H1 (cell line): ENCODE measurements at regions not wholly inside any gene's neighbourhood (a gene's known extent, or its start where the extent isn't known, plus 50 kb on each side); places are given as distances from the start of the nearest gene placed in this dataset.

ENCODE experiments used
- CTCF ChIA-PET: fragments of 300-600 bp; sonication (Branson Sonifier 250); formaldehyde crosslinking; loops from one replicate; lab custom pipeline; 2021; ENCODE audit not compliant: partially characterized antibody; lab: Charles Lee
- POLR2A ChIA-PET: fragments of 300-600 bp; sonication (Branson Sonifier 250); formaldehyde crosslinking; loops from one replicate; lab custom pipeline; 2021; ENCODE audit warnings: inconsistent platforms; ENCODE audit not compliant: partially characterized antibody; lab: Charles Lee
- DNase-seq, 2 experiments: peaks; one replicate each; pipeline versions ENCODE4 v3.0.0 to v3.0.0-alpha.2; 2010 to 2022; ENCODE audit warnings: low spot score in 2 of 2, low read depth in 1 of 2, mixed read lengths in 1 of 2
- FAIRE-seq: peaks from 2 replicates; lab custom pipeline; 2011; peaks lifted over from hg19 to GRCh38; lab: Jason Lieb, UNC
- H2AFZ ChIP-seq: 2 replicates; pipeline ENCODE4 v1.8.1; 2012; ENCODE audit warnings: low read length, inconsistent platforms
- H2AK5ac ChIP-seq: 2 replicates; pipeline ENCODE4 v1.6.1; 2013; ENCODE audit warnings: low read depth, low read length
- H2BK120ac ChIP-seq: replicated peaks from 2 replicates; pipeline ENCODE3; 2013; ENCODE audit warnings: low read depth, low read length, inconsistent platforms
- H2BK12ac ChIP-seq: 2 replicates; pipeline ENCODE4 v1.6.1; 2013; ENCODE audit warnings: low read depth, low read length
- H2BK15ac ChIP-seq: 2 replicates; pipeline ENCODE4 v1.6.1; 2013; ENCODE audit warnings: low read length
- H2BK20ac ChIP-seq: 2 replicates; pipeline ENCODE4 v1.6.1; 2013; ENCODE audit warnings: low read length
- H2BK5ac ChIP-seq: 2 replicates; pipeline ENCODE4 v1.6.1; 2013; ENCODE audit warnings: low read depth, low read length
- H3K14ac ChIP-seq: 2 replicates; pipeline ENCODE4 v1.6.1; 2013; ENCODE audit warnings: inconsistent platforms; ENCODE audit not compliant: insufficient read length
- H3K18ac ChIP-seq: 2 replicates; pipeline ENCODE4 v1.6.1; 2013; ENCODE audit warnings: low read length; ENCODE audit errors: extremely low read depth
- H3K23ac ChIP-seq: 2 replicates; pipeline ENCODE4 v1.6.1; 2013; ENCODE audit warnings: inconsistent platforms; ENCODE audit not compliant: insufficient read length
- H3K23me2 ChIP-seq: 2 replicates; pipeline ENCODE4 v1.6.1; 2013; ENCODE audit warnings: low read depth, low read length
- H3K27ac ChIP-seq: 2 replicates; pipeline ENCODE4 v1.6.1; 2011; ENCODE audit warnings: low read depth, low read length, inconsistent platforms
- H3K27me3 ChIP-seq, 4 experiments: replicated peaks in 1 of 4; 1 replicate in 1 of 4; 2 replicates in 3 of 4; pipeline versions ENCODE4 v1.6.1 to v1.8.1; 2011 to 2013; ENCODE audit warnings: low read length in 3 of 4, mild to moderate bottlenecking in 3 of 4, inconsistent platforms in 2 of 4, mixed read lengths in 2 of 4, moderate library complexity in 1 of 4; ENCODE audit not compliant: control insufficient read depth in 3 of 4, insufficient read depth in 3 of 4; ENCODE audit errors: extremely low read depth in 1 of 4
- H3K36me3 ChIP-seq, 4 experiments: 2 replicates each; pipeline versions ENCODE4 v1.6.1 to v1.8.1; 2011 to 2013; ENCODE audit warnings: mild to moderate bottlenecking in 4 of 4, low read length in 3 of 4, moderate library complexity in 2 of 4, control low read depth in 1 of 4, inconsistent platforms in 1 of 4; ENCODE audit not compliant: insufficient read depth in 4 of 4, control insufficient read depth in 2 of 4
- H3K4ac ChIP-seq: replicated peaks from 2 replicates; pipeline ENCODE3; 2013; ENCODE audit warnings: low read length, low read depth, mixed read lengths, inconsistent platforms; ENCODE audit not compliant: insufficient read length
- H3K4me1 ChIP-seq, 4 experiments: replicated peaks in 1 of 4; 1 replicate in 1 of 4; 2 replicates in 3 of 4; pipeline versions ENCODE4 v1.6.1 to v1.8.1; 2011 to 2013; ENCODE audit warnings: low read length in 3 of 4, inconsistent platforms in 2 of 4, mixed read lengths in 1 of 4; ENCODE audit not compliant: insufficient read depth in 4 of 4, control insufficient read depth in 3 of 4
- H3K4me2 ChIP-seq, 2 experiments: 2 replicates each; pipeline versions ENCODE4 v1.6.1 to v1.8.1; 2011 to 2013; ENCODE audit warnings: low read depth in 2 of 2, low read length in 2 of 2, control low read depth in 1 of 2, inconsistent platforms in 1 of 2, mild to moderate bottlenecking in 1 of 2; ENCODE audit not compliant: insufficient read depth in 1 of 2
- H3K4me3 ChIP-seq, 4 experiments: fragments of 200-600, 300-600 bp in 1 of 4; sonication (generic), shearing (Covaris generic), sonication (Bioruptor Twin) in 1 of 4; 2 replicates each; pipeline versions ENCODE4 v1.5.1 to v1.8.1; 2011 to 2016; ENCODE audit warnings: low read length in 4 of 4, low read depth in 3 of 4, control low read depth in 2 of 4, inconsistent platforms in 2 of 4, mild to moderate bottlenecking in 2 of 4, mixed read lengths in 1 of 4, moderate library complexity in 1 of 4; ENCODE audit not compliant: insufficient read depth in 2 of 4; ENCODE audit errors: extremely low read depth in 1 of 4
- H3K56ac ChIP-seq: replicated peaks from 2 replicates; pipeline ENCODE3; 2013; ENCODE audit warnings: low read depth, mild to moderate bottlenecking, mixed read lengths, low read length, inconsistent platforms; ENCODE audit not compliant: insufficient read length
- H3K79me1 ChIP-seq: 2 replicates; pipeline ENCODE4 v1.6.1; 2013; ENCODE audit warnings: low read depth, low read length, control low read depth
- H3K79me2 ChIP-seq, 2 experiments: 2 replicates each; pipeline versions ENCODE4 v1.6.1 to v1.8.1; 2012 to 2013; ENCODE audit warnings: low read length in 2 of 2, mild to moderate bottlenecking in 2 of 2, inconsistent platforms in 1 of 2; ENCODE audit not compliant: insufficient read depth in 2 of 2, control insufficient read depth in 1 of 2
- H3K9ac ChIP-seq, 4 experiments: replicated peaks in 1 of 4; 1 replicate in 1 of 4; 2 replicates in 3 of 4; pipeline versions ENCODE4 v1.6.1 to v1.8.1; 2011 to 2013; ENCODE audit warnings: low read depth in 3 of 4, low read length in 3 of 4, control low read depth in 2 of 4, mild to moderate bottlenecking in 2 of 4, moderate library complexity in 2 of 4, inconsistent platforms in 1 of 4; ENCODE audit errors: extremely low read depth in 1 of 4
- H3K9me3 ChIP-seq, 2 experiments: 2 replicates each; pipeline versions ENCODE4 v1.6.1 to v1.8.1; 2012 to 2013; ENCODE audit warnings: mild to moderate bottlenecking in 2 of 2, moderate library complexity in 2 of 2, control low read depth in 1 of 2, inconsistent platforms in 1 of 2, low read depth in 1 of 2, low read length in 1 of 2, mixed read lengths in 1 of 2; ENCODE audit not compliant: insufficient read depth in 2 of 2
- H4K20me1 ChIP-seq, 2 experiments: replicated peaks in 1 of 2; 2 replicates each; pipeline versions ENCODE3 to v1.8.1; 2011 to 2013; ENCODE audit warnings: inconsistent platforms in 2 of 2, low read length in 2 of 2, mild to moderate bottlenecking in 1 of 2; ENCODE audit not compliant: insufficient read depth in 2 of 2, control insufficient read depth in 1 of 2
- H4K5ac ChIP-seq: 2 replicates; pipeline ENCODE4 v1.6.1; 2013; ENCODE audit warnings: low read length, low read depth, mixed read lengths, inconsistent platforms; ENCODE audit not compliant: insufficient read length
- H4K8ac ChIP-seq: 2 replicates; pipeline ENCODE4 v1.8.0; 2013; ENCODE audit warnings: mild to moderate bottlenecking, moderate library complexity, low read length, inconsistent platforms; ENCODE audit not compliant: insufficient read depth; ENCODE audit errors: extremely low read depth
- H4K91ac ChIP-seq: replicated peaks from 2 replicates; pipeline ENCODE3; 2013; ENCODE audit warnings: low read length, mixed read lengths, inconsistent platforms; ENCODE audit not compliant: insufficient read length
- CTCF ChIP-seq, 3 experiments: IDR thresholded peaks; 1 replicate in 2 of 3; 2 replicates in 1 of 3; pipeline versions ENCODE4 v1.5.1 to v1.6.1; 2011; ENCODE audit warnings: low read length in 3 of 3, mild to moderate bottlenecking in 3 of 3, inconsistent platforms in 2 of 3, low read depth in 1 of 3, moderate library complexity in 1 of 3; ENCODE audit not compliant: insufficient read depth in 1 of 3; ENCODE audit errors: control extremely low read depth in 1 of 3
- FOSL1 ChIP-seq: IDR thresholded peaks from 2 replicates; pipeline ENCODE4 v1.6.1; 2011; ENCODE audit warnings: mild to moderate bottlenecking, low read depth, low read length, moderate library complexity; ENCODE audit not compliant: insufficient read depth
- KDM4A ChIP-seq: IDR thresholded peaks from one replicate; pipeline ENCODE4 v1.7.1; 2012; ENCODE audit warnings: low read depth, mild to moderate bottlenecking, moderate library complexity, low read length, inconsistent platforms; ENCODE audit not compliant: severe bottlenecking
- NRF1 ChIP-seq: IDR thresholded peaks from 2 replicates; pipeline ENCODE4 v1.6.1; 2011; ENCODE audit warnings: mild to moderate bottlenecking, low read depth, low read length, improper control_type of control experiment
- PHF8 ChIP-seq: fragments of 200-600 bp; sonication (generic); conservative IDR thresholded peaks from 2 replicates; pipeline ENCODE4 v1.7.1; 2012; ENCODE audit warnings: low read depth, mild to moderate bottlenecking, inconsistent platforms, low read length, moderate library complexity
- RFX5 ChIP-seq: IDR thresholded peaks from 2 replicates; pipeline ENCODE4 v1.6.1; 2011; ENCODE audit warnings: low read depth, low read length, improper control_type of control experiment, borderline replicate concordance
- SIX5 ChIP-seq: IDR thresholded peaks from 2 replicates; pipeline ENCODE4 v1.6.1; 2011; ENCODE audit warnings: mild to moderate bottlenecking, low read depth, low read length
- SP4 ChIP-seq: IDR thresholded peaks from 2 replicates; pipeline ENCODE4 v1.6.1; 2012; ENCODE audit warnings: low read length, inconsistent platforms
- WGBS, 2 experiments: shearing (Covaris generic) in 1 of 2; methylation state at CpG; one replicate each; pipeline versions ENCODE4 v1.1.6 to v1.1.7; 2013 to 2015; ENCODE audit warnings: low lambda C conversion rate in 2 of 2, mixed read lengths in 2 of 2, inconsistent platforms in 1 of 2, low coverage in 1 of 2, missing lambda C conversion rate in 1 of 2; ENCODE audit not compliant: insufficient replicate concordance in 2 of 2, insufficient coverage in 1 of 2, insufficient read length in 1 of 2; ENCODE audit errors: extremely low coverage in 1 of 2, missing lambda C conversion rate in 1 of 2; 5-methylcytosine and 5-hydroxymethylcytosine counted together

GRCh38 chr18:43605224-43605623, 327.9 kb upstream of the SYT4 start:
- no peaks in the 10 kb centered on the region for H3K27me3 ChIP-seq
- no peak overlapping the region for H4K91ac ChIP-seq
- H3K36me3 ChIP-seq = no peaks in the 10 kb centered on the region
- no peak overlapping the region for H3K4ac ChIP-seq
- no peak overlapping the region for H4K8ac ChIP-seq
- H3K14ac ChIP-seq = no peak overlapping the region
- H2BK12ac ChIP-seq = no peak overlapping the region
- H4K20me1 ChIP-seq = no peaks in the 10 kb centered on the region
- peaks cover 0 to 10% of the 10 kb centered on the region in 2 experiments; a peak in 3 of 4 replicates for H3K9me3 ChIP-seq
- no peak overlapping the region for H2AFZ ChIP-seq
- no peak for FAIRE-seq
- H3K56ac ChIP-seq = no peak overlapping the region
- no peak overlapping the region for H2BK120ac ChIP-seq
- H3K4me1 ChIP-seq = no peaks in the 10 kb centered on the region
- H3K27ac ChIP-seq = no peak overlapping the region
- no peak overlapping the region for H2BK20ac ChIP-seq
- CTCF ChIA-PET = interaction anchor here (0.5 kb wide), 1 partner anchor 7 kb away, joined by 3 read pairs; no protein-coding TSS in a partner anchor
- no peak overlapping the region for H2BK15ac ChIP-seq
- H3K4me3 ChIP-seq = no peak overlapping the region
- no peak for TF ChIP-seq RFX5
- TF ChIP-seq CTCF (IDR thresholded peaks at IDR 0.05; ENCODE audit: control extremely low read depth in 1 of 3, insufficient read depth in 1 of 3, low read depth in 1 of 3, low read length in 3 of 3) = no peak
- TF ChIP-seq NRF1 = no peak
- no peak for TF ChIP-seq KDM4A
- no peak for TF ChIP-seq SP4
- TF ChIP-seq PHF8 = no peak
- TF ChIP-seq SIX5 = no peak
- TF ChIP-seq FOSL1 = no peak
- TF ChIP-seq, all 59 proteins: peak for 0
- no peak overlapping the region for H3K9ac ChIP-seq
- no peak for DNase-seq
- H2BK5ac ChIP-seq = no peak overlapping the region
- no peaks in the 10 kb centered on the region for H3K79me2 ChIP-seq
- H3K79me1 ChIP-seq = no peaks in the 10 kb centered on the region
- H3K23ac ChIP-seq = no peak overlapping the region
- no peaks in the 10 kb centered on the region for H3K23me2 ChIP-seq
- WGBS, 2 experiments = 82% methylated on average over 1 of the region's 1 CpG; no CpG with 5 or more reads in 1 of the 2 experiments
- no peak overlapping the region for H2AK5ac ChIP-seq
- H4K5ac ChIP-seq = no peak overlapping the region
- POLR2A ChIA-PET = no interaction called here
- H3K4me2 ChIP-seq = no peak overlapping the region
- H3K18ac ChIP-seq = no peak overlapping the region
